ENCODE measurements at regions not wholly inside any gene's neighbourhood (a gene's known extent, or its start where the extent isn't known, plus 50 kb on each side); places are given as distances from the start of the nearest gene placed in this dataset.

- TF ChIP-seq CTCF (IDR thresholded peaks at IDR 0.05; ENCODE audit: low read depth, low read length, missing control alignments): no peak
- H3K4me3 ChIP-seq (ENCODE audit: low read depth, low read length): no peak overlapping the region
- DNase-seq (ENCODE audit: low read depth): no peak
- in situ Hi-C loops (cut with HindIII; ENCODE audit: low sequenced_read_pairs): no loop called here
Measured at GRCh38 chr1:166471359-166471758, 304.6 kb upstream of the FAM78B start.

- peak; percentile 6 for DNase-seq (ENCODE audit: low read depth)
- peak; percentile 73 for TF ChIP-seq CTCF (IDR thresholded peaks at IDR 0.05; ENCODE audit: low read depth, low read length, missing control alignments)
- no peak overlapping the region for H3K4me3 ChIP-seq (ENCODE audit: low read depth, low read length)
- in situ Hi-C loops (cut with HindIII; ENCODE audit: low sequenced_read_pairs): loop anchor here (25.0 kb wide), 1 partner anchor 767 kb away; no protein-coding TSS in a partner anchor
Measured at GRCh38 chr1:166479052-166479631, 312.3 kb upstream of the FAM78B start.

DNA sequence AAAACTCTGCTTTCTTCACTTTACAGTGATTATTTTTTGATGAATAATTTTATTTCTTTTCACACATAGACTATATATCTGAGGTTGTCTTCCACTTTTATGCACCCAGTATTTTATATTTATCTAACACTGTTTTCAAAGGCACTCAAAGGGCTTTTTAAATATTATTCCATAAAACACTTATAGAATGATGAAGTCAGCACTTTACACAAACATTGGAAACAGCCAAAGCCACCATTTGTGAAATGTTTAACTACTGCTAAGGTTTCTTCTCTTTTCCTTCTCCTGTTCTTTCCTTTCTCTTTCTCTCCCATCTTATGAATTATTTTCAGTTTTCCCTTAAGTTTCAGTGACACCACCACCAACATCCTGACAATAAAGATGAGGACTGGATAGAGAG lies 317.7 kb upstream of the FAM78B start:
- no peak for DNase-seq (ENCODE audit: low read depth)
- TF ChIP-seq CTCF (IDR thresholded peaks at IDR 0.05; ENCODE audit: low read depth, low read length, missing control alignments): no peak
- H3K4me3 ChIP-seq (ENCODE audit: low read depth, low read length): no peak overlapping the region
- in situ Hi-C loops (cut with HindIII; ENCODE audit: low sequenced_read_pairs): loop anchor here (25.0 kb wide), 1 partner anchor 772 kb away; no protein-coding TSS in a partner anchor

DNA sequence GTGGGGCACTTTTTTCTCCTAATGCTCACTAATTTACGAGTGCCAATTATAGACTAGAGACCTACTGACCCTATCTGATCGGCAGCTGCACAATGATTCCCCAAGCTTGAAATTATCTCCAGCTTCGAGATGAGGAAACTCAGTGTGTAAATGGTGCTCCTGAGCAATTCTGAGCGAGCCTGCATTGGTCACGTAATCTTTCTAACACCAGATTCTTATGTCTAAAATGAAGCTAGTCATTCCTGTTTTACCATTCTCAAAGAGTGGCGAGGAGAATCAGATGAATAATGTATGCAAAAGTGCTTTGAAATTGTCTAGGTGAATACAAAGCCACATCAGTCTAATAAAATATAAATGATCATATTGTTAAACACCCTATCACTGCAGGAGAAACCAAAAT lies 318.1 kb upstream of the FAM78B start:
- in situ Hi-C loops (cut with HindIII; ENCODE audit: low sequenced_read_pairs): loop anchor here (25.0 kb wide), 1 partner anchor 773 kb away; no protein-coding TSS in a partner anchor
- no peak for TF ChIP-seq CTCF (IDR thresholded peaks at IDR 0.05; ENCODE audit: low read depth, low read length, missing control alignments)
- DNase-seq (ENCODE audit: low read depth): no peak
- no peak overlapping the region for H3K4me3 ChIP-seq (ENCODE audit: low read depth, low read length)

GRCh38 chr1:166485620-166486019 lies 318.8 kb upstream of the FAM78B start:
- in situ Hi-C loops (cut with HindIII; ENCODE audit: low sequenced_read_pairs): loop anchor here (25.0 kb wide), 1 partner anchor 773 kb away; no protein-coding TSS in a partner anchor
- no peak for DNase-seq (ENCODE audit: low read depth)
- no peak overlapping the region for H3K4me3 ChIP-seq (ENCODE audit: low read depth, low read length)
- no peak for TF ChIP-seq CTCF (IDR thresholded peaks at IDR 0.05; ENCODE audit: low read depth, low read length, missing control alignments)

- in situ Hi-C loops (cut with HindIII; ENCODE audit: low sequenced_read_pairs): loop anchor here (25.0 kb wide), 1 partner anchor 776 kb away; no protein-coding TSS in a partner anchor
- DNase-seq (ENCODE audit: low read depth): no peak
- no peak for TF ChIP-seq CTCF (IDR thresholded peaks at IDR 0.05; ENCODE audit: low read depth, low read length, missing control alignments)
- no peak overlapping the region for H3K4me3 ChIP-seq (ENCODE audit: low read depth, low read length)
Measured at GRCh38 chr1:166488327-166488726, 321.5 kb upstream of the FAM78B start.
